ENCODE measurements at regions not wholly inside any gene's neighbourhood (a gene's known extent, or its start where the extent isn't known, plus 50 kb on each side); places are given as distances from the start of the nearest gene placed in this dataset.

DNA sequence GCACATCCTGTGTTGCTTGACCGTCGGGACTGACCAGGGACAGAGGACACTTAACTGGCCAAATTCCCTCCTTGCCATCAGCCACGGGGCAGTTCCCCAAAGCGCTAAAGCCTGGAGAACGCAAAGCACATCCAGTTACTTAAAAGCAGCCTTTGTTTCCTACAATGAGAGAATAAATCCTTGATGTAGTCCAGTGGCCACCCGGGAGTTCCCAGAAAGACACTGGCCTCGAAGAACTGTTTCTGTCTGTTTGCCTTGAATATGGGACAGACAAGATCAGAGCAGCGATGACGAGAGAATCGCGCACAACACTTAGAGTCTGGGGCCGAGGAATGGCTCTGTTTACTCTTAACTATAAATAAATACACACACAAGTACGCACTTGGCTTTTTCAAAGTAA lies 102.2 kb downstream of the TNFAIP2 start:
- H3K56ac ChIP-seq (replicated peaks; ENCODE audit: insufficient read length, low read depth, low read length), result no peak overlapping the region
- H2BK5ac ChIP-seq (ENCODE audit: low read depth, low read length), result no peak overlapping the region
- H2AFZ ChIP-seq (ENCODE audit: low read length), result no peak overlapping the region
- 0 out of 2 replicates have a peak overlapping the region, but pooled peaks have one; percentile 12 for H2BK12ac ChIP-seq (ENCODE audit: low read depth, low read length)
- 0 out of 2 replicates have a peak overlapping the region, but pooled peaks have one; percentile 13 for H2BK20ac ChIP-seq (ENCODE audit: low read length)
- no peak overlapping the region for H2BK120ac ChIP-seq (replicated peaks; ENCODE audit: low read depth, low read length)
- no peaks in the 10 kb centered on the region for H3K36me3 ChIP-seq (ENCODE audit: control insufficient read depth in 2 of 4, insufficient read depth in 4 of 4, low read length in 3 of 4)
- H4K91ac ChIP-seq (replicated peaks; ENCODE audit: insufficient read length, low read length), result no peak overlapping the region
- no peak overlapping the region for H3K23ac ChIP-seq (ENCODE audit: insufficient read length)
- 0 out of 2 replicates have a peak overlapping the region, but pooled peaks have one; percentile 3 for H2BK15ac ChIP-seq (ENCODE audit: low read length)
- ChIA-PET POLR2A (ENCODE audit: partially characterized antibody) (interaction anchor here (0.7 to 1.8 kb wide), 2 partner anchors 10 to 11 kb away, joined by 3 to 4 read pairs; no protein-coding TSS in a partner anchor), CTCF (ENCODE audit: partially characterized antibody) (interaction anchor here (0.6 to 2.0 kb wide), 3 partner anchors 10 to 115 kb away, joined by 3 to 6 read pairs (median 5); no protein-coding TSS in a partner anchor)
- no peak overlapping the region for H3K18ac ChIP-seq (ENCODE audit: extremely low read depth, low read length)
- H3K27me3 ChIP-seq (replicated peaks in 1 of 4; ENCODE audit: control insufficient read depth in 3 of 4, extremely low read depth in 1 of 4, insufficient read depth in 3 of 4, low read length in 3 of 4), result peaks cover 3 to 15% (median 11%) of the 10 kb centered on the region in 4 experiments
- no peak overlapping the region for H3K27ac ChIP-seq (ENCODE audit: low read depth, low read length)
- no peak overlapping the region for H4K8ac ChIP-seq (ENCODE audit: extremely low read depth, insufficient read depth, low read length)
- no peak overlapping the region for H2AK5ac ChIP-seq (ENCODE audit: low read depth, low read length)
- no peaks in the 10 kb centered on the region for H3K79me1 ChIP-seq (ENCODE audit: low read depth, low read length)
- peaks cover 3% of the 10 kb centered on the region; the same call in 1 of the 2 replicates for H3K23me2 ChIP-seq (ENCODE audit: low read depth, low read length)
- DNase-seq (ENCODE audit: low read depth in 1 of 2, low spot score in 2 of 2) (no peak), FAIRE-seq (no peak)
- no peaks in the 10 kb centered on the region for H3K79me2 ChIP-seq (ENCODE audit: control insufficient read depth in 1 of 2, insufficient read depth in 2 of 2, low read length in 2 of 2)
- H4K5ac ChIP-seq (ENCODE audit: insufficient read length, low read depth, low read length), result no peak overlapping the region
- no peak overlapping the region for H3K9ac ChIP-seq (replicated peaks in 1 of 4; ENCODE audit: extremely low read depth in 1 of 4, low read depth in 3 of 4, low read length in 3 of 4)
- no peaks in the 10 kb centered on the region for H4K20me1 ChIP-seq (replicated peaks in 1 of 2; ENCODE audit: control insufficient read depth in 1 of 2, insufficient read depth in 2 of 2, low read length in 2 of 2)
- H3K4me3 ChIP-seq (ENCODE audit: extremely low read depth in 1 of 4, insufficient read depth in 2 of 4, low read depth in 3 of 4, low read length in 4 of 4), result no peak overlapping the region
- peak overlapping the region; percentile 8 for H3K4ac ChIP-seq (replicated peaks; ENCODE audit: insufficient read length, low read depth, low read length)
- whole genome bisulfite sequencing, 2 experiments (ENCODE audit: extremely low coverage in 1 of 2, insufficient coverage in 1 of 2, insufficient read length in 1 of 2, insufficient replicate concordance in 2 of 2, low coverage in 1 of 2, low lambda C conversion rate in 2 of 2, missing lambda C conversion rate in 1 of 2), result 91% methylated on average over 13 of the region's 13 CpGs; no CpG with 5 or more reads in 1 of the 2 experiments
- H3K14ac ChIP-seq (ENCODE audit: insufficient read length), result no peak overlapping the region
- peaks cover 0 to 7% (median 0%) of the 10 kb centered on the region in 4 experiments; a peak in 2 of 7 replicates for H3K4me1 ChIP-seq (replicated peaks in 1 of 4; ENCODE audit: control insufficient read depth in 3 of 4, insufficient read depth in 4 of 4, low read length in 3 of 4)
- no peak overlapping the region for H3K4me2 ChIP-seq (ENCODE audit: insufficient read depth in 1 of 2, low read depth in 2 of 2, low read length in 2 of 2)
- no peaks in the 10 kb centered on the region for H3K9me3 ChIP-seq (ENCODE audit: insufficient read depth in 2 of 2, low read depth in 1 of 2, low read length in 1 of 2)
